Right atrium auricular region (tissue), 2 donors: ENCODE measurements at regions not wholly inside any gene's neighbourhood (a gene's known extent, or its start where the extent isn't known, plus 50 kb on each side); places are given as distances from the start of the nearest gene placed in this dataset.

ENCODE experiments used
- DNase-seq: peaks from one replicate; pipeline ENCODE4 v3.0.0-alpha.2; 2019; ENCODE audit warnings: low spot score
- H3K27ac ChIP-seq, 2 donors: fragments of 200-600 bp; sonication (generic); 1 replicate in 1 of 2; 2 replicates in 1 of 2; pipeline ENCODE4 v1.5.1; 2016 to 2019
- H3K27me3 ChIP-seq, 2 donors: fragments of 200-600 bp; sonication (generic); one replicate each; pipeline versions ENCODE4 v1.5.1 to v1.6.0; 2017 to 2019
- H3K36me3 ChIP-seq: fragments of 200-600 bp; sonication (generic); one replicate; pipeline ENCODE4 v1.5.1; 2016
- H3K4me1 ChIP-seq, 2 donors: fragments of 200-600 bp; sonication (generic); one replicate each; pipeline versions ENCODE4 v1.5.1 to v1.6.0; 2017 to 2019
- H3K4me3 ChIP-seq, 2 donors: fragments of 200-600 bp; sonication (generic); 1 replicate in 1 of 2; 2 replicates in 1 of 2; pipeline ENCODE4 v1.5.1; 2017 to 2019; ENCODE audit warnings: mild to moderate bottlenecking in 1 of 2, moderate library complexity in 1 of 2
- H3K9me3 ChIP-seq, 2 donors: fragments of 200-600 bp; sonication (generic); one replicate each; pipeline ENCODE4 v1.5.1; 2019
- CTCF ChIP-seq, 2 donors: fragments of 200-600 bp; sonication (generic); IDR thresholded peaks; one replicate each; pipeline ENCODE4 v1.5.1; 2019; ENCODE audit warnings: antibody characterized with exemption in 2 of 2

- TF ChIP-seq CTCF (IDR thresholded peaks at IDR 0.05): no peak
- no peak overlapping the region for H3K27ac ChIP-seq
- no peaks in the 10 kb centered on the region for H3K4me1 ChIP-seq
- H3K4me3 ChIP-seq: no peak overlapping the region
- H3K27me3 ChIP-seq: no peaks in the 10 kb centered on the region
- H3K9me3 ChIP-seq: peaks cover 0 to 6% of the 10 kb centered on the region in 2 donors
- DNase-seq: no peak
- H3K36me3 ChIP-seq: no peaks in the 10 kb centered on the region
Measured at GRCh38 chr5:44495280-44495679, 106.1 kb upstream of the FGF10 start.

- no peak overlapping the region for H3K4me3 ChIP-seq
- TF ChIP-seq CTCF (IDR thresholded peaks at IDR 0.05): no peak
- H3K27me3 ChIP-seq: no peaks in the 10 kb centered on the region
- no peak for DNase-seq
- no peak overlapping the region for H3K27ac ChIP-seq
- H3K36me3 ChIP-seq: no peaks in the 10 kb centered on the region
- no peaks in the 10 kb centered on the region for H3K4me1 ChIP-seq
- peaks cover 0 to 6% of the 10 kb centered on the region in 2 donors for H3K9me3 ChIP-seq
Measured at GRCh38 chr5:44489759-44490158, 100.5 kb upstream of the FGF10 start.

- Histone ChIP-seq H3K4me3 (no peak overlapping the region), H3K9me3 (no peaks in the 10 kb centered on the region), H3K36me3 (no peaks in the 10 kb centered on the region), H3K27me3 (no peaks in the 10 kb centered on the region), H3K4me1 (no peaks in the 10 kb centered on the region), H3K27ac (no peak overlapping the region)
- TF ChIP-seq CTCF (IDR thresholded peaks at IDR 0.05): no peak
- no peak for DNase-seq
Measured at GRCh38 chr5:44486591-44486990, 97.4 kb upstream of the FGF10 start.

- TF ChIP-seq CTCF (IDR thresholded peaks at IDR 0.05): no peak
- H3K27me3 ChIP-seq: no peaks in the 10 kb centered on the region
- H3K4me3 ChIP-seq: no peak overlapping the region
- no peak overlapping the region for H3K27ac ChIP-seq
- H3K36me3 ChIP-seq: no peaks in the 10 kb centered on the region
- no peaks in the 10 kb centered on the region for H3K4me1 ChIP-seq
- peaks cover 0 to 10% of the 10 kb centered on the region in 2 donors for H3K9me3 ChIP-seq
- DNase-seq: no peak
Measured at GRCh38 chr5:44454002-44454401, 64.8 kb upstream of the FGF10 start.

GRCh38 chr5:44446399-44446798, 57.2 kb upstream of the FGF10 start:
- H3K4me3 ChIP-seq: no peak overlapping the region

More at GRCh38 chr5:44446399-44446798, 57.2 kb upstream of the FGF10 start:
- no peak for TF ChIP-seq CTCF (IDR thresholded peaks at IDR 0.05)
- H3K36me3 ChIP-seq: no peaks in the 10 kb centered on the region
- no peaks in the 10 kb centered on the region for H3K9me3 ChIP-seq
- no peak for DNase-seq
- no peak overlapping the region for H3K27ac ChIP-seq
- H3K4me1 ChIP-seq: no peaks in the 10 kb centered on the region
- H3K27me3 ChIP-seq: no peaks in the 10 kb centered on the region
